ENCODE measurements at regions not wholly inside any gene's neighbourhood (a gene's known extent, or its start where the extent isn't known, plus 50 kb on each side); places are given as distances from the start of the nearest gene placed in this dataset.
"Not testable (repeated sequence)": the region's sequence is repeated elsewhere in the genome, so short reads cannot be mapped to it uniquely, and the experiment has no call there.

- H3K27me3 ChIP-seq (ENCODE audit: control insufficient read depth, insufficient read depth, low read length) = no peaks in the 10 kb centered on the region
- H3K4me3 ChIP-seq (ENCODE audit: insufficient read depth, low read depth, low read length) = no peak overlapping the region
- DNase-seq = no peak
- no peaks in the 10 kb centered on the region for H3K36me3 ChIP-seq (replicated peaks; ENCODE audit: control insufficient read depth, insufficient read depth, low read length)
Measured at GRCh38 chr7:13016592-13017332, 329.3 kb downstream of the ARL4A start.

GRCh38 chr7:13017333-13017857, 330.0 kb downstream of the ARL4A start:
- H3K4me3 ChIP-seq (ENCODE audit: insufficient read depth, low read depth, low read length) = no peak overlapping the region
- peak; percentile 21 for DNase-seq
- H3K36me3 ChIP-seq (replicated peaks; ENCODE audit: control insufficient read depth, insufficient read depth, low read length) = no peaks in the 10 kb centered on the region
- no peaks in the 10 kb centered on the region for H3K27me3 ChIP-seq (ENCODE audit: control insufficient read depth, insufficient read depth, low read length)

- H3K36me3 ChIP-seq (replicated peaks; ENCODE audit: control insufficient read depth, insufficient read depth, low read length) = no peaks in the 10 kb centered on the region
- no peaks in the 10 kb centered on the region for H3K27me3 ChIP-seq (ENCODE audit: control insufficient read depth, insufficient read depth, low read length)
- no peak overlapping the region for H3K4me3 ChIP-seq (ENCODE audit: insufficient read depth, low read depth, low read length)
- no peak for DNase-seq
Measured at GRCh38 chr7:13017881-13018280, 330.4 kb downstream of the ARL4A start.

- H3K27me3 ChIP-seq (ENCODE audit: control insufficient read depth, insufficient read depth, low read length) = no peaks in the 10 kb centered on the region
- DNase-seq = no peak
- H3K36me3 ChIP-seq (replicated peaks; ENCODE audit: control insufficient read depth, insufficient read depth, low read length) = no peaks in the 10 kb centered on the region
- H3K4me3 ChIP-seq (ENCODE audit: insufficient read depth, low read depth, low read length) = no peak overlapping the region
Measured at GRCh38 chr7:13021566-13022300, 334.3 kb downstream of the ARL4A start.

GRCh38 chr7:13024121-13024674, 336.8 kb downstream of the ARL4A start:
- Histone ChIP-seq H3K27me3 (ENCODE audit: control insufficient read depth, insufficient read depth, low read length) (no peaks in the 10 kb centered on the region), H3K4me3 (ENCODE audit: insufficient read depth, low read depth, low read length) (no peak overlapping the region), H3K36me3 (replicated peaks; ENCODE audit: control insufficient read depth, insufficient read depth, low read length) (no peaks in the 10 kb centered on the region)
- DNase-seq = no peak

- H3K27me3 ChIP-seq (ENCODE audit: control insufficient read depth, insufficient read depth, low read length); H3K36me3 ChIP-seq (replicated peaks; ENCODE audit: control insufficient read depth, insufficient read depth, low read length); DNase-seq; H3K4me3 ChIP-seq (ENCODE audit: insufficient read depth, low read depth, low read length): not testable (repeated sequence)
Measured at GRCh38 chr7:13025043-13025442, 337.6 kb downstream of the ARL4A start.

- Histone ChIP-seq H3K36me3 (replicated peaks; ENCODE audit: control insufficient read depth, insufficient read depth, low read length) (no peaks in the 10 kb centered on the region), H3K27me3 (ENCODE audit: control insufficient read depth, insufficient read depth, low read length) (no peaks in the 10 kb centered on the region), H3K4me3 (ENCODE audit: insufficient read depth, low read depth, low read length) (no peak overlapping the region)
- no peak for DNase-seq
Measured at GRCh38 chr7:13027321-13027720, 339.9 kb downstream of the ARL4A start.

- no peak for DNase-seq
- Histone ChIP-seq H3K27me3 (ENCODE audit: control insufficient read depth, insufficient read depth, low read length) (no peaks in the 10 kb centered on the region), H3K4me3 (ENCODE audit: insufficient read depth, low read depth, low read length) (no peak overlapping the region), H3K36me3 (replicated peaks; ENCODE audit: control insufficient read depth, insufficient read depth, low read length) (no peaks in the 10 kb centered on the region)
Measured at GRCh38 chr7:13028036-13028824, 340.8 kb downstream of the ARL4A start.

- Histone ChIP-seq H3K36me3 (replicated peaks; ENCODE audit: control insufficient read depth, insufficient read depth, low read length) (no peaks in the 10 kb centered on the region), H3K27me3 (ENCODE audit: control insufficient read depth, insufficient read depth, low read length) (no peaks in the 10 kb centered on the region), H3K4me3 (ENCODE audit: insufficient read depth, low read depth, low read length) (no peak overlapping the region)
- no peak for DNase-seq
Measured at GRCh38 chr7:13028825-13029099, 341.3 kb downstream of the ARL4A start.

- no peaks in the 10 kb centered on the region for H3K36me3 ChIP-seq (replicated peaks; ENCODE audit: control insufficient read depth, insufficient read depth, low read length)
- H3K27me3 ChIP-seq (ENCODE audit: control insufficient read depth, insufficient read depth, low read length) = no peaks in the 10 kb centered on the region
- no peak for DNase-seq
- H3K4me3 ChIP-seq (ENCODE audit: insufficient read depth, low read depth, low read length) = no peak overlapping the region
Measured at GRCh38 chr7:13031468-13031867, 344.0 kb downstream of the ARL4A start.

GRCh38 chr7:13032084-13032483, 344.7 kb downstream of the ARL4A start:
- Histone ChIP-seq H3K36me3 (replicated peaks; ENCODE audit: control insufficient read depth, insufficient read depth, low read length) (no peaks in the 10 kb centered on the region), H3K4me3 (ENCODE audit: insufficient read depth, low read depth, low read length) (no peak overlapping the region), H3K27me3 (ENCODE audit: control insufficient read depth, insufficient read depth, low read length) (no peaks in the 10 kb centered on the region)
- DNase-seq = no peak

- no peaks in the 10 kb centered on the region for H3K36me3 ChIP-seq (replicated peaks; ENCODE audit: control insufficient read depth, insufficient read depth, low read length)
- DNase-seq = peak; percentile 15
- H3K4me3 ChIP-seq (ENCODE audit: insufficient read depth, low read depth, low read length) = no peak overlapping the region
- no peaks in the 10 kb centered on the region for H3K27me3 ChIP-seq (ENCODE audit: control insufficient read depth, insufficient read depth, low read length)
Measured at GRCh38 chr7:13032576-13032975, 345.1 kb downstream of the ARL4A start.

- Histone ChIP-seq H3K4me3 (ENCODE audit: insufficient read depth, low read depth, low read length) (no peak overlapping the region), H3K36me3 (replicated peaks; ENCODE audit: control insufficient read depth, insufficient read depth, low read length) (no peaks in the 10 kb centered on the region), H3K27me3 (ENCODE audit: control insufficient read depth, insufficient read depth, low read length) (no peaks in the 10 kb centered on the region)
- no peak for DNase-seq
Measured at GRCh38 chr7:13034693-13035092, 347.3 kb downstream of the ARL4A start.

- Histone ChIP-seq H3K36me3 (replicated peaks; ENCODE audit: control insufficient read depth, insufficient read depth, low read length) (no peaks in the 10 kb centered on the region), H3K27me3 (ENCODE audit: control insufficient read depth, insufficient read depth, low read length) (no peaks in the 10 kb centered on the region), H3K4me3 (ENCODE audit: insufficient read depth, low read depth, low read length) (no peak overlapping the region)
- no peak for DNase-seq
Measured at GRCh38 chr7:13035233-13035632, 347.8 kb downstream of the ARL4A start.

Data from H7 (cell line).